GM19043 (cell line): ENCODE measurements at regions not wholly inside any gene's neighbourhood (a gene's known extent, or its start where the extent isn't known, plus 50 kb on each side); places are given as distances from the start of the nearest gene placed in this dataset.
"Not testable (repeated sequence)": the region's sequence is repeated elsewhere in the genome, so short reads cannot be mapped to it uniquely, and the experiment has no call there.

ENCODE experiments used
- ATAC-seq: cut with Tn5 transposase; IDR thresholded peaks from one replicate; pipeline ENCODE4 v1.9.1; 2021; ENCODE audit warnings: low read depth; ENCODE audit not compliant: unreplicated experiment

GRCh38 chr6:158920311-158920905 is 79.6 kb downstream of the RSPH3 start:
- ATAC-seq: no peak

GRCh38 chr6:158919865-158920264 is 80.1 kb downstream of the RSPH3 start:
- no peak for ATAC-seq

GRCh38 chr6:158916617-158917016 is 83.4 kb downstream of the RSPH3 start:
- ATAC-seq: no peak

GRCh38 chr6:158914923-158915322 is 85.1 kb downstream of the RSPH3 start:
- no peak for ATAC-seq

- ATAC-seq: no peak
Measured at GRCh38 chr6:158913580-158913979, 86.4 kb downstream of the RSPH3 start.

GRCh38 chr6:158912655-158913054 is 87.3 kb downstream of the RSPH3 start:
- no peak for ATAC-seq

- ATAC-seq: no peak
Measured at GRCh38 chr6:158911746-158912480, 88.1 kb downstream of the RSPH3 start.

GRCh38 chr6:158910484-158911440 is 89.2 kb downstream of the RSPH3 start:
- ATAC-seq: peak; percentile 52

- no peak for ATAC-seq
Measured at GRCh38 chr6:158909938-158910337, 90.1 kb downstream of the RSPH3 start.

- no peak for ATAC-seq
Measured at GRCh38 chr6:158908606-158909005, 89.4 kb upstream of the EZR start.

GRCh38 chr6:158907931-158908330 is 88.8 kb upstream of the EZR start:
- no peak for ATAC-seq

GRCh38 chr6:158906926-158907325 is 87.8 kb upstream of the EZR start:
- ATAC-seq: no peak

GRCh38 chr6:158905277-158905676 is 86.1 kb upstream of the EZR start:
- no peak for ATAC-seq

GRCh38 chr6:158903801-158904200 is 84.6 kb upstream of the EZR start:
- ATAC-seq: no peak

GRCh38 chr6:158900663-158901312 is 81.6 kb upstream of the EZR start:
- ATAC-seq: no peak

GRCh38 chr6:158897236-158897635 is 78.1 kb upstream of the EZR start:
- no peak for ATAC-seq

- no peak for ATAC-seq
Measured at GRCh38 chr6:158895661-158896060, 76.5 kb upstream of the EZR start.

GRCh38 chr6:158894193-158894592 is 75.0 kb upstream of the EZR start:
- no peak for ATAC-seq

GRCh38 chr6:158892266-158892665 is 73.1 kb upstream of the EZR start:
- ATAC-seq: no peak

- ATAC-seq: not testable (repeated sequence)
Measured at GRCh38 chr6:158891560-158891959, 72.4 kb upstream of the EZR start.

- ATAC-seq: not testable (repeated sequence)
Measured at GRCh38 chr6:158888171-158888570, 69.0 kb upstream of the EZR start.
